ENCODE measurements at regions not wholly inside any gene's neighbourhood (a gene's known extent, or its start where the extent isn't known, plus 50 kb on each side); places are given as distances from the start of the nearest gene placed in this dataset.

GRCh38 chr14:49957089-49957852 is 64.4 kb downstream of the ARF6 start:
- TF ChIP-seq FOXP2 (optimal IDR thresholded peaks at IDR 0.05; ENCODE audit: borderline replicate concordance, extremely low read depth, extremely low read length, insufficient read depth): no peak
- no peak for TF ChIP-seq SIN3A (IDR thresholded peaks at IDR 0.05; ENCODE audit: borderline replicate concordance, insufficient read depth, low read length)
- no peak for TF ChIP-seq POLR2AphosphoS5 (IDR thresholded peaks at IDR 0.05; ENCODE audit: low read depth, low read length)
- TF ChIP-seq REST (IDR thresholded peaks at IDR 0.05; ENCODE audit: insufficient read depth in 1 of 2, low read depth in 2 of 2, low read length in 2 of 2): no peak
- TF ChIP-seq TAF1 (IDR thresholded peaks at IDR 0.05; ENCODE audit: borderline replicate concordance, insufficient read depth, low read length): no peak

GRCh38 chr14:49959822-49960408 is 67.0 kb downstream of the ARF6 start:
- TF ChIP-seq FOXP2 (optimal IDR thresholded peaks at IDR 0.05; ENCODE audit: borderline replicate concordance, extremely low read depth, extremely low read length, insufficient read depth): no peak
- no peak for TF ChIP-seq TAF1 (IDR thresholded peaks at IDR 0.05; ENCODE audit: borderline replicate concordance, insufficient read depth, low read length)
- no peak for TF ChIP-seq REST (IDR thresholded peaks at IDR 0.05; ENCODE audit: insufficient read depth in 1 of 2, low read depth in 2 of 2, low read length in 2 of 2)
- TF ChIP-seq SIN3A (IDR thresholded peaks at IDR 0.05; ENCODE audit: borderline replicate concordance, insufficient read depth, low read length): no peak
- TF ChIP-seq POLR2AphosphoS5 (IDR thresholded peaks at IDR 0.05; ENCODE audit: low read depth, low read length): no peak

GRCh38 chr14:49960453-49960852 is 67.6 kb downstream of the ARF6 start:
- no peak for TF ChIP-seq TAF1 (IDR thresholded peaks at IDR 0.05; ENCODE audit: borderline replicate concordance, insufficient read depth, low read length)
- TF ChIP-seq SIN3A (IDR thresholded peaks at IDR 0.05; ENCODE audit: borderline replicate concordance, insufficient read depth, low read length): no peak
- no peak for TF ChIP-seq POLR2AphosphoS5 (IDR thresholded peaks at IDR 0.05; ENCODE audit: low read depth, low read length)
- TF ChIP-seq REST (IDR thresholded peaks at IDR 0.05; ENCODE audit: insufficient read depth in 1 of 2, low read depth in 2 of 2, low read length in 2 of 2): no peak
- no peak for TF ChIP-seq FOXP2 (optimal IDR thresholded peaks at IDR 0.05; ENCODE audit: borderline replicate concordance, extremely low read depth, extremely low read length, insufficient read depth)

DNA sequence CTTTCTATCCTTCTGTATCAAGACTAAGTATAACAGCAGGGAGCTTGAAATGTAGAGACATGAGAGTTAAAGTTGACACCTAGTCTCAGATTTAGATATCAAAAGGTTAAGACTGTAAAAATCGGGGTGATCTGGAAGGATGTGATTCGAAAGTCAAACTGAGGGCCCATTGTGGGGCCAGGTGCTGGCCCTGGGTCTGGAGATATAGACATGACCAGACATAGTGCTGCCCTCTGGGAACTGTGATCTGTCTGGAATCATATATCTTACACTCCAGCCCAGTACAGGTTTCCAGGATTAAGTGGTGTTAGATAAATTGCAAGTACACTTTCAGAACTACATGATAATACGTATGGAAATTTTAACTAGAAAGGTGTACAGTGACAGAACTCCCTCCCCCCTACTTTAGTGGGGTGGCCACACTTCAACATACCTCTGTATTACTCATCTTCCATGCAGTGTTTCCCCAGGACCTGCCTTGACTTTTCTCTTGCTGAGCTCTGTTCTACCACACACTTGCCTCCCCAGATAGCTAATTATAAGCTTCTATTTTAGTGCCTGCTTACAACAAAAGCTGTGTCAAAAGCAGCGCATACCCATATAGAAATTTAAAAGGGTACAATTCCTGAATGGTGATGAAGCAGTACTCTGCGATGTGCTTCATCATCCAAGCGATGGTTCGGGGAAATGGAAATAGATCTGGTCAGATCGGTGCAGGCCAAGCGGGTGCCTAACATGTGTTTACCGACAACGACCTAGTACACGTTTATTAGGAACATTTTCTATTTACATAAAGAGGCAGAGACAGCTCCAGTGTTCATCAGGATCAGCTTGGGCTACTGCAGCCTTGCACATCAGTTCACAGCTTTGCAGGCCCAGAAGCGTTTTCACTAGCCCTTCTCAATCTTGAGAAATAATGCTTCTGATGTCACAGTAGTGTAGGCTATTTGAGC is 68.7 kb downstream of the ARF6 start:
- TF ChIP-seq TAF1 (IDR thresholded peaks at IDR 0.05; ENCODE audit: borderline replicate concordance, insufficient read depth, low read length): no peak
- no peak for TF ChIP-seq FOXP2 (optimal IDR thresholded peaks at IDR 0.05; ENCODE audit: borderline replicate concordance, extremely low read depth, extremely low read length, insufficient read depth)
- no peak for TF ChIP-seq SIN3A (IDR thresholded peaks at IDR 0.05; ENCODE audit: borderline replicate concordance, insufficient read depth, low read length)
- no peak for TF ChIP-seq REST (IDR thresholded peaks at IDR 0.05; ENCODE audit: insufficient read depth in 1 of 2, low read depth in 2 of 2, low read length in 2 of 2)
- TF ChIP-seq POLR2AphosphoS5 (IDR thresholded peaks at IDR 0.05; ENCODE audit: low read depth, low read length): no peak

Measured in PFSK-1 (cell line).